NCI-H748 (cell line): ENCODE measurements at regions not wholly inside any gene's neighbourhood (a gene's known extent, or its start where the extent isn't known, plus 50 kb on each side); places are given as distances from the start of the nearest gene placed in this dataset.

Experiments
- DNase-seq: peaks from one replicate; lab custom pipeline; 2025; ENCODE audit not compliant: unreplicated experiment; lab: John Stamatoyannopoulos, UW

GRCh38 chr18:60552948-60553347 lies 180.4 kb upstream of the MC4R start:
- no peak for DNase-seq

DNA sequence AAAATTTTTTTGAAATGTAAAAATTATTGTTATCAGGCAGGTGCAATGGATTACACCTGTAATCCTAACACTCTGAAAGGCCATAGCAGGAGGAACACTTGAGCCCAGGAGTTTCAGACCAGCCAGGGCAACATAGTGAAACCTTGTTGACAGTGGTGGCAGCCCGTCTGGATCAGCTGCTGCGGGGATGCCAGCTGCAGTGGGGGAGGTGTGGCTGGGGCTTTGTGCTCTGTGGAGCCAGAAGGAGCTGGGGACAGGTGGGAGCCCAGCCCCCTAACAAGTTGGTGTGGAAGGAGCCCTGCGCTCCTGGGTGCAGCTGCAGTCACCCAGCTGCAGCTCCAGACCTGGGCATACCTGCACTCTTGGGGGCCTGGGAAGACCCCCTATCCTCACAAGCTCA lies 182.4 kb upstream of the MC4R start:
- peak; percentile 91 for DNase-seq

- DNase-seq, result no peak
Observed at GRCh38 chr18:60555625-60556024, 183.1 kb upstream of the MC4R start.

DNA sequence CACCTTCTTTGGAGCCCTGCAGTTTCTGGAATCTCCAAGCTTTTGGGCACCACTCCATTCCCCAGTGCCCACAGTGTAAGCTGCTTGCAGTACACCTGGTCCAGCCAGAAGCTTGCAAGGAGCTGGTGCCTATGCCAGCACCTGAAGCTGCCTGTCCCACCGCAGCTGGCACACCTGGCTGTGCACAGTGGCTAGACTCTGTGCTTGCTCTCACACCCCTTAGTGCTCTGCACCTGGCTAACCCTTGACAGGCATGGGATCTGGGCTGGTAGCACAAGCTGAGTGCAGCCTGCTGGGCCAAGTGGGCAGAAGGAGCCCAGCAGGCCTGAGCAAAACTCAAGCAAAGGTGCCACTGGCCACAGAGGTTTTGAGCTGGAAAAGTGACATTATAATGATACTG lies 183.8 kb upstream of the MC4R start:
- DNase-seq, result no peak

GRCh38 chr18:60560071-60560470 lies 187.5 kb upstream of the MC4R start:
- peak; percentile 9 for DNase-seq

DNA sequence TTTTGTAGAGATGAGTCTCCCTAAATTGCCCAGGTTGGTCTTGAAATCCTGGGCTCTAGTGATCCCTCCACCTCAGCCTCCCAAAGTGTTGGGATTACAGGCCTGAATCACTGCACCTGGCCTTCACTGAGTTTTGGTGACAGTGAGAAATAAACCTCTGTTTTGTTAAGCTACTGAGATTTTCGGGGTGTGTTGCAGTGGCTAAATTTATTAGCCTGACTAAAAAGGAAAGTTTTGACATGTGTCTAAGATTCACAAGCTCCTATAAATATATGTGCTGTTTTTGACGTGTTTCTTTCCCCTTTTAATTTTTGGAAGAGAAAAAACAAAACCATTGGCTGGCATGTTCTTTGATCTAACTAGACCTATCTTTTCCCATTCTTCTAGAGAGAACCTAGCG lies 190.5 kb upstream of the MC4R start:
- no peak for DNase-seq

DNA sequence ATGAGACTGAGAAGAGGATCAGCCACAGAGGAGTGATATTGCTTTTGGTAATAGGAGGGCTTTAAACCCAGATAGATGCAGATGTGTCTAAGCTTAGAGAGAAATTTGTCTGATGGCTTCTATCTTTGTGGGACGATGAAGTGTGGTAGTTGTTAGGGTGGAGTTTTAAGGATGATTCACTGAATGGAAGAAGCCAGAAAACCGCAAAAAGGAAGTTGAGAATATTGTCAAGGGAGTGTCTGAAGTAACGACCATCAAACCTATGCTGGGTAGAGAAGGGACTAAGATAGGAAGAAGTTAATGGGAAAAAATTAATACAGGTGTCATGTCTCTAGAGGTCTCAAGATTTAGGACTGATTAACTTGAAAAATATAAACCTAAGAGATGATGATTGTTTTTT lies 195.6 kb upstream of the MC4R start:
- no peak for DNase-seq

- DNase-seq, result no peak
Observed at GRCh38 chr18:60570172-60570571, 197.6 kb upstream of the MC4R start.

DNA sequence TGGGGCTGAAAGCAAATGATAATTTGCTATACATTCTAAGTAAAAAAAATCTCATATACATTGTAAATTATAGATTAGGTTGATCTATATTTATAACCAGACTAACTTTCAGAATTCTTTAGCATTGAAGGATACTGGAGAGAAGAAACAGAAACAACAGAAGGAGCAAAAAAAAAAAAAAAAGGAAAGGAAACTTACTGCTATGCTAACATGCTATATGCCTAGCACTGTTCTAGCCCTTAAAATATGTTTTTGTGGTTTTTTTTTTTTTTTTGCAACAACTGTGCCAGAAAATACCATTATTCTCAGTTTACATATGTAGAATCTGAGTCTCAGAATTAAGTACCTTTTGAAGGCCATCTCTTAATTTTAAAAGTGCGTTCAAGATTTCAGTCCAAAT lies 204.9 kb upstream of the MC4R start:
- no peak for DNase-seq

GRCh38 chr18:60585670-60586069 lies 213.1 kb upstream of the MC4R start:
- DNase-seq, result no peak

DNA sequence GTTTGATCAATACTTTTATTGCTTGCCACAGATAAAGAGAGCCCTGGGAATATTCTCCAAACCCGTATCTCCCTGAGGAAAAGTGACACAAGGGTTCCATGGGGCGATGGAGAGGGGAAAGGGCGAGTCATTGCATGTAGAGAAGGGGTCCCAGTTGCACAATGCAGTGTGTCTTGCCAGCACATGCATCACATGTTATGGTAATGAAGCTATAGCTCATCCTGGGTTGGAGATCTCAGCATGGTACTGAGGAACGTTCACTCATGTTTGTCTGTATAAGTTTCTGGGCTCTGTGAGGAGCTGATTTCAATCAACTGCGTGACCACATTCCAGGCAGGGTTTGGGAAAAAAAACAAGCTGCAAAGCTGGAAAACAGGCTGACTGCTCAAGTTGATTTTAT lies 220.7 kb upstream of the MC4R start:
- DNase-seq, result no peak

DNA sequence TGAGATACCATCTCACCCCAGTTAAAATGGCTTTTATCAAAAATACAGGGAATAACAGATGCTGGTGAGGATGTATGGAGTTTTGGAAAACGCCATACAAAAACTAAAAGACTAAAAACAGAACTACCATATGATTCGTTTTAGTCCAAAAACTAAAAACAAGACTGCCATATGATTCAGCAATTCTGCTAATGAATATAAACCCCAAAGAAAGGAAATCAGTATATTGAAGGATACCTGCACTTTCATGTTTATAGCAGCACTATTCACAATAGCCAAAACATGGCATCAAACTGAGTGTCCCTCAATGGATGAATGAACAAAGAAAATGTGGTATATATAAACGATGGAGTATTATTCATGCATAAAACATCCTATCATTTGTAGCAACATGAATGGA lies 224.4 kb upstream of the MC4R start:
- DNase-seq, result no peak

- DNase-seq, result no peak
Observed at GRCh38 chr18:60599267-60599666, 226.7 kb upstream of the MC4R start.

DNA sequence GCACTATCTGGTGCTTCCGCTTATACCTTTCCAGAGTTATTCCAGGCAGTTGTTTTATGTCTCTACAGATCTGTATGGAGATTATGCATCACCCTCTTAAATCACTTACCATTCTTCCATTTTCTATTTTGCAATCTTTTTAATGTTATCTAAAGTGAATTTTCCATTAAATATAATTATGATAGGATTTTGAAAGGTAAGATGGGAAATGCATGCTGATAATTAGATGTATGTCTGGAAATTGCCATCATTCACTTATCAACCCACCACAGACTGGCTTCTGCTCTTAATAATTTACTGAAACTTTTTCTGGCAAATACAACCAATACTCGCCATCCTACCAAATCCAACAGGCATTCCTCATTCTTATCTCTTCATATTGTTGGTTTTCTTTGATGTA lies 227.4 kb upstream of the MC4R start:
- no peak for DNase-seq

DNA sequence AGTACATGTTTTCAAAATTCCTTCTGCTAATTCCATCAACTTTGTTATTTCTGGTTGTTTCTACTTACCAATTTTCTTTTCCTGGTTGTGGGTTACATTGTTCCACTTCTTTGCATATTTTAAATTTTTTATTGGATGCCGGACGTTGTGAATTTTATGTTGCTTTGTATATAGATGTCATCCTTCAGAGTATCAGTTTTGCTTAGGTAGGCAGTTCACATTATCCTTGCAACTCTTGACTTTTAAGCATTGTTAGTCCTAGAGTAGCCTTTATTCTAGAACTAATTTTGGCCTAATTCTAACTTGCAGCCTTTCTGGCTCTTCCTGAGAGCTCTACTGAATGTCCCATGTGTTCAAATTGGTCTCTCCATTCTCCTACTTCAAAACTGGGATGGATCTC lies 228.7 kb upstream of the MC4R start:
- DNase-seq, result no peak

DNA sequence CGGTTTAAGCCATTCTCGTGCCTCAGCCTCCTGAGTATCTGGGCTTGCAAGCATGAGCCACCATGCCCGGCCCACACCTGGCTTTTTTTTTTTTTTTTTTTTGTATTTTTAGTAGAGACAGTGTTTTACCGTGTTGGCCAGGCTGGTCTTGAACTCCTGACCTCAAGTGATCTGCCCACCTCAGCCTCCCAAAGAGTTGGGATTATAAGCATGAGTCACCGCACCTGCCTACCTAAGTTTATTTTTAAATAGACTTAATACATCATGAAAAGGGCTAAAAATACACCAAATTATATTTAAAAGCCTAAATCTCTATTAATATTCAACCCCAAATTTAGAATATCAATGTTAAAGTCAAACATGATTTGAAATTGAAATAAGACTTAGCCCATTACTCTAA lies 250.8 kb upstream of the MC4R start:
- DNase-seq, result no peak

DNA sequence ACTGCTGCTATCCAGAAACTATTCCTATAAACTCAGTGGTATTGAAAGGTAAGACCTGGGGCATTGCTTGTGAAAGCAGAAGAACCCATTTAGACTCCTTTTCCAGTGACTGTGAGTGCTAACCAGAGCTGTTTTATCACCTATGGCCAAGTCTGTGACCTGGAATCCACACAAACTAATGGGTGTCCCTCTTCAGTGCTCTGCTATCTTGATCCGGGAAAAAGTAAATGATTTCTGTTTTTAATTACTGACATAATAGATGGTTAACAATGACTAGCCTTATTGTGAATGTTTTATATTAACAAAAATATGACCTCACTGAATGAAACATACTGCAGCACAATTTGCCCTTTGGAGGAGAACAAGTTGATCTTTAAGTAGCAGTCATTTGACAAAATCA lies 251.6 kb upstream of the MC4R start:
- DNase-seq, result no peak

- DNase-seq, result no peak
Observed at GRCh38 chr18:60639836-60640235, 267.3 kb upstream of the MC4R start.

- no peak for DNase-seq
Observed at GRCh38 chr18:60643009-60643408, 270.4 kb upstream of the MC4R start.

DNA sequence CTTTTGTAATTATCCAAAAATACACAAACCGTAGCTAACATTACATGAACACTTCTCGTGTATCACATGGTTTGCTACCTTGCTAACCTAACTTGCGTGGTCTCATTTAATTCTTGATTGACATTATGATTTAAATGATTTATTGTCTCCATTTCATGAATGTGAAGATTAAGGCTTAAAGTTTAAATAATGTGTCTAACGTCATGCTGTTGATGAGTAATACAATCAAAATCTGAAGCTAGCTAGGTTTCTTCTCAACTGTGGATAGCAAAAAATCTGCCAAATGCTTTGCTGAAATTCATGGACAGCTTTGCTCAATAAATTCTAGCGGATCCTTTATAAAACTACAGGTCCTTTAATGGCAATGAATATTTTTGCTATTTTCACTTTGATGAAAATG lies 274.1 kb upstream of the MC4R start:
- no peak for DNase-seq

DNA sequence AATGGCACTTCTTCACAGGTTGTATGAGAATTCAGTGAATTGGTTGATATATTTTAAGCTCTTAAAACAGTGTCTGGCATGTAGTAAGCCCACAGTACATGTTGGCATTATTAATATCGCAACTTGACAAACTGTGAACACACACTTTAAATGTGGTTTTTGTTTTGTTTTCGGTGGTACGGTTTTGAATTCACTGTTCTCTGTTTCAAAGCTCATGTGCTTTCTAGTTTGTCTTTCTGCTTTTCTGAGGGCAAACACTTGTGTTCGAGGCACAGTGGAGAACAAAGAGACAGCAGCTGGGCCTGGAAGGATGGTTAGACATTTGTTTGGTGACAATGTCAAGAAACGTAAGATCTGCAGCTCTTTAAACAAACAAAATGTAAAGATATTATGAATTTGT lies 276.5 kb upstream of the MC4R start:
- peak; percentile 68 for DNase-seq

GRCh38 chr18:60649842-60650536 lies 277.4 kb upstream of the MC4R start:
- peak; percentile 75 for DNase-seq

DNA sequence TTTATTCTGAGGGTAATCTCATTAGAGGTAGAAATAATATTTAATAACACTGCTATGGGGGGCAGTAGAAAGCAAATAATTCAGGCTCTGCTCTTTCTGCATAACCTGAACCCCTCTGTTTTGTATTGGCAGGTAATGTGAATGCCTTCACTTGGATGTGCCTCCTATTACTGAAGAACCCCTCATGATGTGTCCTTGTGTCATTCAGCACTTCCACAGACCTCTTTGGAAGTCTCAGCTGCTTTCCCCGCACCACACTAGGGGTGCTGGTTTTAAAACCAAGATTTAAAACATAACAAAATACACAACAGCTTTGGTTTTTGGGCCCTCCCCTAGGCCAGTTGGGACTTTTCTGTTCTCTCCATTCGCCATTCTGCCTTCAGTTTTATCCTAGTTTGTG lies 281.7 kb upstream of the MC4R start:
- DNase-seq, result no peak

DNA sequence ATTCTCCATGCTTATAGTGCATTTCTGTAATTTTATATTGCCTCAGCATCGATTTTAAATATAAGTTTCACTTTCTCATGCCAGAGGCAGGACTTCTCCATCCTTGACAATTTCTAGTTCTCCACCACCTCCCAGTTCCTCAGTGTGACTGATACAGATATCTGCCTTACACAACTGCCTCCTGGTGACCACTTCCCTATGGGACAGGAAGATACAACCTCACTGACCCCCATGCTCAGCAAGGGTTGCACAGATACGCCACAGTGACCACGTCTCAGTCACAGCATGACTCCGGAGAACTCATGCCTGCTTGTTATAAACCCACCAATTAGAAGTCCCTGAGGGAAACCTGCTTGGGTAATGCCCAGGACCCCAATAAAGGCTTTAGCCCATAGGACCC lies 284.0 kb upstream of the MC4R start:
- no peak for DNase-seq
